ENCODE measurements at regions not wholly inside any gene's neighbourhood (a gene's known extent, or its start where the extent isn't known, plus 50 kb on each side); places are given as distances from the start of the nearest gene placed in this dataset.

DNA sequence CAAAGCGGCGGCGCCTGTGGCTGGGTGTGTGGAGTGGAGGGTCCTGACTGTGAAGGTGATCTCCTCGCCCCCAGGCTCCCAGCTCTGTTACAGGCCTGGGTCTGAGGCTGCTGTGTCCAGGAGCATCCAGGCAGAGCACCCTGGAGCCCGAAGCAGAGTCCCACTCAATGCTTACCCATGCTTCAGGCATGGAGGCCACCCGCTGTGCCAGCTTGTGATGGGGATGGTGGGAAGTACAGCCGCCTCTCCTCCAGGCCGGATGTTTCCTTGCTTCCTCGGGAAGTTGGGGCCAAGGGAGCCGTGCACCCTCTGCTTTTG lies 255.9 kb upstream of the IRX1 start:
- POLR2A ChIA-PET = interaction anchor here (0.6 kb wide), 1 partner anchor 1083 kb away, joined by 3 read pairs; no protein-coding TSS in a partner anchor
- Histone ChIP-seq H3K9me3 (no peaks in the 10 kb centered on the region), H3K27ac (ENCODE audit: low read depth in 2 of 2, low read length in 1 of 2) (no peak overlapping the region), H3K27me3 (ENCODE audit: insufficient read depth) (peaks cover 30% of the 10 kb centered on the region; the same call in 1 of the 2 replicates), H4K20me1 (ENCODE audit: insufficient read depth) (no peaks in the 10 kb centered on the region), H2AFZ (ENCODE audit: low read depth) (no peak overlapping the region), H3K79me2 (ENCODE audit: insufficient read depth) (no peaks in the 10 kb centered on the region), H3K4me3 (ENCODE audit: low read depth in 2 of 2, low read length in 1 of 2) (no peak overlapping the region), H3K9ac (no peak overlapping the region), H3K4me2 (no peak overlapping the region), H3K4me1 (ENCODE audit: control insufficient read depth in 1 of 2, insufficient read depth in 2 of 2, low read depth in 1 of 2, low read length in 1 of 2) (no peaks in the 10 kb centered on the region), H3K9me2 (no peaks in the 10 kb centered on the region), H3F3A (replicated peaks; ENCODE audit: insufficient read depth) (no peaks in the 10 kb centered on the region), H3K36me3 (replicated peaks in 1 of 2; ENCODE audit: control insufficient read depth in 1 of 2, insufficient read depth in 2 of 2, low read length in 1 of 2) (no peaks in the 10 kb centered on the region)
- no peak for DNase-seq
- WGBS (ENCODE audit: low lambda C conversion rate) = 9% methylated on average over 5 of the region's 10 CpGs
- CTCF ChIA-PET = no interaction called here
- no peak for TF ChIP-seq NFIC (IDR thresholded peaks at IDR 0.05; ENCODE audit: borderline replicate concordance)
- TF ChIP-seq TAF1 (IDR thresholded peaks at IDR 0.05; ENCODE audit: borderline replicate concordance, low read depth, low read length) = no peak
- TF ChIP-seq RXRA (IDR thresholded peaks at IDR 0.05; ENCODE audit: borderline replicate concordance, low read depth) = no peak
- TF ChIP-seq, protein P1, sequence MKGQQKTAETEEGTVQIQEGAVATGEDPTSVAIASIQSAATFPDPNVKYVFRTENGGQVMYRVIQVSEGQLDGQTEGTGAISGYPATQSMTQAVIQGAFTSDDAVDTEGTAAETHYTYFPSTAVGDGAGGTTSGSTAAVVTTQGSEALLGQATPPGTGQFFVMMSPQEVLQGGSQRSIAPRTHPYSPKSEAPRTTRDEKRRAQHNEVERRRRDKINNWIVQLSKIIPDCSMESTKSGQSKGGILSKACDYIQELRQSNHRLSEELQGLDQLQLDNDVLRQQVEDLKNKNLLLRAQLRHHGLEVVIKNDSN (IDR thresholded peaks at IDR 0.05; ENCODE audit: borderline replicate concordance, low read depth) = no peak
- TF ChIP-seq, protein P2, sequence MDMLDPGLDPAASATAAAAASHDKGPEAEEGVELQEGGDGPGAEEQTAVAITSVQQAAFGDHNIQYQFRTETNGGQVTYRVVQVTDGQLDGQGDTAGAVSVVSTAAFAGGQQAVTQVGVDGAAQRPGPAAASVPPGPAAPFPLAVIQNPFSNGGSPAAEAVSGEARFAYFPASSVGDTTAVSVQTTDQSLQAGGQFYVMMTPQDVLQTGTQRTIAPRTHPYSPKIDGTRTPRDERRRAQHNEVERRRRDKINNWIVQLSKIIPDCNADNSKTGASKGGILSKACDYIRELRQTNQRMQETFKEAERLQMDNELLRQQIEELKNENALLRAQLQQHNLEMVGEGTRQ (IDR thresholded peaks at IDR 0.05; ENCODE audit: borderline replicate concordance, low read depth, low read length) = no peak

DNA sequence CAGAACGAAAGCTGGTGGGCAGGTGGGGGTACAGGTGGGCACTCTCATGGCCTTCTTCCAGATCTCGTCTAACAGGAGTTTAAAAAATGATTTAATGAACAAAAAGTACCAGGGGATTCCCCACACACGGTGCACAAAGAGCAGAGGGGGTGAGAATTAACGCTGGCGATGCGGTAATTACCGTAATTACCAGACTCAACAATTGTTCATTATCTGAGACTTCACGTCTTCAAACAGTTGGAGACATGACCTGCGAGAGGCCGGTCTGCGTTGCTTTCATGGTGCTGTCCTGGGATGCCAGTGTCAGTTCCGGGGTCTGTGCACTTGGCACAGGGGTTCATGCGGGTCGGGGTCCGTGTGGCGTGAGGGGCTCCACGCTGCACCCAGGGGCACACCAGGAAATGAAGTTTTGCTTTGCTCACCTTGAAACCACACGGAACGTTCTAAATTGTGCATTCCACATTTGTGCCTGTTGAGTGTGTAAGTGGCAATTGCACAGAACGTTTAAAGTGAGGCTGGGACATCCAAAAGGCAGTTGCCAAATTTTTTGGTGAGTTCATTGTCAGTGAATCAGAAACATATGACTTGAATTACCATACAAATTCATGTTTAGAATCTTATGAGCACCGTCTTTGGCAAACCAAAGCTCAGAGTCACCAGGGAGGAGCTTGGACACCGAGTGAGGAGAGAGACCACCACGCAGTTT lies 256.4 kb upstream of the IRX1 start:
- Histone ChIP-seq H3K27ac (ENCODE audit: low read depth in 2 of 2, low read length in 1 of 2) (no peak overlapping the region), H3K4me2 (no peak overlapping the region), H3F3A (replicated peaks; ENCODE audit: insufficient read depth) (no peaks in the 10 kb centered on the region), H3K4me3 (ENCODE audit: low read depth in 2 of 2, low read length in 1 of 2) (no peak overlapping the region), H3K27me3 (ENCODE audit: insufficient read depth) (peaks cover 30% of the 10 kb centered on the region; the same call in 1 of the 2 replicates), H3K9ac (no peak overlapping the region), H2AFZ (ENCODE audit: low read depth) (no peak overlapping the region), H4K20me1 (ENCODE audit: insufficient read depth) (no peaks in the 10 kb centered on the region), H3K79me2 (ENCODE audit: insufficient read depth) (no peaks in the 10 kb centered on the region), H3K9me3 (no peaks in the 10 kb centered on the region), H3K4me1 (ENCODE audit: control insufficient read depth in 1 of 2, insufficient read depth in 2 of 2, low read depth in 1 of 2, low read length in 1 of 2) (no peaks in the 10 kb centered on the region), H3K36me3 (replicated peaks in 1 of 2; ENCODE audit: control insufficient read depth in 1 of 2, insufficient read depth in 2 of 2, low read length in 1 of 2) (no peaks in the 10 kb centered on the region), H3K9me2 (no peaks in the 10 kb centered on the region)
- WGBS (ENCODE audit: low lambda C conversion rate) = 7% methylated on average over 18 of the region's 23 CpGs
- CTCF ChIA-PET = no interaction called here
- POLR2A ChIA-PET = no interaction called here
- DNase-seq = no peak
- TF ChIP-seq, protein P2 (IDR thresholded peaks at IDR 0.05; ENCODE audit: borderline replicate concordance, low read depth, low read length) = no peak
- TF ChIP-seq TAF1 (IDR thresholded peaks at IDR 0.05; ENCODE audit: borderline replicate concordance, low read depth, low read length) (no peak), ELF1 (IDR thresholded peaks at IDR 0.05) (no peak), GATA2 (CRISPR knock-in tag; IDR thresholded peaks at IDR 0.05) (no peak), NFIC (IDR thresholded peaks at IDR 0.05; ENCODE audit: borderline replicate concordance) (no peak), YY1 (IDR thresholded peaks at IDR 0.05; ENCODE audit: low read depth) (no peak), CHD2 (IDR thresholded peaks at IDR 0.05; ENCODE audit: low read length, partially characterized antibody) (no peak), TEAD4 (IDR thresholded peaks at IDR 0.05; ENCODE audit: borderline replicate concordance, insufficient read depth) (no peak), EP300 (IDR thresholded peaks at IDR 0.05; ENCODE audit: borderline replicate concordance in 1 of 2, low read depth in 1 of 2, low read length in 1 of 2) (no peak), EZH2phosphoT487 (IDR thresholded peaks at IDR 0.05; ENCODE audit: borderline replicate concordance, low read depth) (no peak), RAD21 (IDR thresholded peaks at IDR 0.05; ENCODE audit: low read length) (no peak), RCOR1 (IDR thresholded peaks at IDR 0.05; ENCODE audit: low read length) (no peak), NRF1 (IDR thresholded peaks at IDR 0.05; ENCODE audit: low read depth, low read length) (no peak), TCF12 (IDR thresholded peaks at IDR 0.05) (no peak), SMC3 (IDR thresholded peaks at IDR 0.05; ENCODE audit: low read depth, low read length) (no peak)
- TF ChIP-seq, protein P1 (IDR thresholded peaks at IDR 0.05; ENCODE audit: borderline replicate concordance, low read depth) = no peak
